ENCODE measurements at regions not wholly inside any gene's neighbourhood (a gene's known extent, or its start where the extent isn't known, plus 50 kb on each side); places are given as distances from the start of the nearest gene placed in this dataset.

- TF ChIP-seq CTCF (conservative IDR thresholded peaks at IDR 0.05; ENCODE audit: low read depth, low read length) (no peak), MXI1 (IDR thresholded peaks at IDR 0.05; ENCODE audit: borderline replicate concordance, low read depth, low read length) (no peak)
These were observed 479.0 kb upstream of the SYT1 start for GRCh38 chr12:78385541-78385940.
